22Rv1 (cell line): ENCODE measurements at regions not wholly inside any gene's neighbourhood (a gene's known extent, or its start where the extent isn't known, plus 50 kb on each side); places are given as distances from the start of the nearest gene placed in this dataset.
A peak's percentile ranks its signal among the peaks of the same experiment; 100 is the strongest.

Experiments used
- H3K27ac ChIP-seq: fragments of 450-650 bp; 2 replicates; pipeline ENCODE4 v1.5.1; 2017
- ZFX ChIP-seq: fragments of 450-650 bp; IDR thresholded peaks from 2 replicates; pipeline ENCODE4 v1.6.1; 2017; ENCODE audit warnings: antibody characterized with exemption, borderline replicate concordance
- TF ChIP-seq, protein P1 (sequence below): fragments of 450-650 bp; IDR thresholded peaks from 2 replicates; pipeline ENCODE4 v1.5.1; 2017; ENCODE audit warnings: mild to moderate bottlenecking

DNA sequence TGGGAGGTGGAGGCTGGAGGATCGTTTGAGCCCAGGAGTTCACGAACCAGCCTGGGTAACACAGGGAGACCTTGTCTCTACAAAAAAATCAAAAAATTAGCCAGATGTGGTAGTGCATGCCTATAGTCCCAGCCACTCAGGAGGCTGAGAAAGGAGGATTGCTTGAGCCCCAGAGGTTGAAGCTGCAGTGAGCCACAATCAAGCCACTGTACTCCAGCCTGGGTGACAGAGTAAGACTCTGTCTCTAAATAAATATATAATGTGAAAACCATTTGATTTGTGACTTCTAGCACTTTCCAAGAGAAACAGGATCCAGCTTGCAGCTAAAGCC lies 459.1 kb downstream of the SOX9 start:
- no peak for TF ChIP-seq ZFX
- TF ChIP-seq, protein P1, sequence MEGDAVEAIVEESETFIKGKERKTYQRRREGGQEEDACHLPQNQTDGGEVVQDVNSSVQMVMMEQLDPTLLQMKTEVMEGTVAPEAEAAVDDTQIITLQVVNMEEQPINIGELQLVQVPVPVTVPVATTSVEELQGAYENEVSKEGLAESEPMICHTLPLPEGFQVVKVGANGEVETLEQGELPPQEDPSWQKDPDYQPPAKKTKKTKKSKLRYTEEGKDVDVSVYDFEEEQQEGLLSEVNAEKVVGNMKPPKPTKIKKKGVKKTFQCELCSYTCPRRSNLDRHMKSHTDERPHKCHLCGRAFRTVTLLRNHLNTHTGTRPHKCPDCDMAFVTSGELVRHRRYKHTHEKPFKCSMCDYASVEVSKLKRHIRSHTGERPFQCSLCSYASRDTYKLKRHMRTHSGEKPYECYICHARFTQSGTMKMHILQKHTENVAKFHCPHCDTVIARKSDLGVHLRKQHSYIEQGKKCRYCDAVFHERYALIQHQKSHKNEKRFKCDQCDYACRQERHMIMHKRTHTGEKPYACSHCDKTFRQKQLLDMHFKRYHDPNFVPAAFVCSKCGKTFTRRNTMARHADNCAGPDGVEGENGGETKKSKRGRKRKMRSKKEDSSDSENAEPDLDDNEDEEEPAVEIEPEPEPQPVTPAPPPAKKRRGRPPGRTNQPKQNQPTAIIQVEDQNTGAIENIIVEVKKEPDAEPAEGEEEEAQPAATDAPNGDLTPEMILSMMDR = no peak
- H3K27ac ChIP-seq = peak overlapping the region; percentile 59

DNA sequence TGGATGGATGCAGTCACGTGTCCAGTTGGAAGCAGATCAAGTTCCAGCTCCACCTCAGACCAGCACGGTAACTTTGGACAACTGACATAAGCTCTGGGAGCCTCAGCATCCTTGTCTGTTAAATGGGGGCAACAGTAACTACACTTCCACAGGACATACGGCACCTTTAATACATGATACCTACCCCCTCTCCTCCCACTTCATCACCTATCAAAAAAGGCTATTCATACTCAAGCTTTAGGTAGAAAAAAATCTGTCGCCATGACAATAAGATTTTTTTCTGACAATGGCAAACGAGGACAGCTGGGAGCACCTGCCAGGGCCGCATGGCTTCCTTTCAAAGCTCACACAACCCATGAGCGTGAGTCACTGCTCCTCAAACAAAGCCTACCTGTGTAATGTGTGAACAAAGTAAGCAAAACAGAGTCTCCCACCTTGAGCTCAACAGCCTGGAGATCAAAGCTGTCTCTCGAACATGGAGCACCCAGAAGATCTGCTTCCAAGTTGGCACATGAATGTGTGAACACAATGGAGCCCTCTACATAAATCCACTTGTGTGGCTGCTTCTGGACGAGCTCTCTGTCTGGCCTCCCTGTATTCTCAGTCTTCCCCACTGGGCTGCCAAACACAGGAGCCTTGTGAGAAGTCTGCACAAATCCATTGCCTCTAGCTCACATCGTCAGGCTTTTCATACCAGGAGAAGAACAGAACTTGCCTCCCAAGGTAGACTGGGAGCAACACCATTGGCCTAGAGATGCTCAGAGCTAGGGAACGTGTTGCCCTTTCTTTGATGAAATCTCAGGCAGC lies 459.7 kb downstream of the SOX9 start:
- TF ChIP-seq ZFX = no peak
- TF ChIP-seq, protein P1 = no peak
- peak overlapping the region; percentile 59 for H3K27ac ChIP-seq

DNA sequence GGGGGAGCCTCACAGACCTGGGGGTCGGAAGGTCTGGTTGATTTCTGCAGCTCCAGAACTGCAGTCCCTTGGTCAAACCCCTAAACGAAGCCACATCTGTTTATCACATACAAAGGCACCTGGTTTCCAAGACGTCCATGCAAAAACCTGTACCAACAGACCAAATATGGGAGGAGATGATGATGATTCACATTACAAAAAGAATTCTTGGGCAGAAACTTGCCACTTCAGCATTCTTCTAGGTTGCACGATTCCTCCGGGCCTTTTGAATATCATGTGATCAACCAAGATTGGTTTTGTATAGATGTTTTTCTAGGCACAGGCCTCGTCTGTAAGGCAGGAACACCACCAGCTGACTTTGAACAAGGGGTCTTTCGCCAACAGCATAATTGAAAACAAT lies 466.3 kb downstream of the SOX9 start:
- TF ChIP-seq, protein P1 = no peak
- TF ChIP-seq ZFX = no peak

DNA sequence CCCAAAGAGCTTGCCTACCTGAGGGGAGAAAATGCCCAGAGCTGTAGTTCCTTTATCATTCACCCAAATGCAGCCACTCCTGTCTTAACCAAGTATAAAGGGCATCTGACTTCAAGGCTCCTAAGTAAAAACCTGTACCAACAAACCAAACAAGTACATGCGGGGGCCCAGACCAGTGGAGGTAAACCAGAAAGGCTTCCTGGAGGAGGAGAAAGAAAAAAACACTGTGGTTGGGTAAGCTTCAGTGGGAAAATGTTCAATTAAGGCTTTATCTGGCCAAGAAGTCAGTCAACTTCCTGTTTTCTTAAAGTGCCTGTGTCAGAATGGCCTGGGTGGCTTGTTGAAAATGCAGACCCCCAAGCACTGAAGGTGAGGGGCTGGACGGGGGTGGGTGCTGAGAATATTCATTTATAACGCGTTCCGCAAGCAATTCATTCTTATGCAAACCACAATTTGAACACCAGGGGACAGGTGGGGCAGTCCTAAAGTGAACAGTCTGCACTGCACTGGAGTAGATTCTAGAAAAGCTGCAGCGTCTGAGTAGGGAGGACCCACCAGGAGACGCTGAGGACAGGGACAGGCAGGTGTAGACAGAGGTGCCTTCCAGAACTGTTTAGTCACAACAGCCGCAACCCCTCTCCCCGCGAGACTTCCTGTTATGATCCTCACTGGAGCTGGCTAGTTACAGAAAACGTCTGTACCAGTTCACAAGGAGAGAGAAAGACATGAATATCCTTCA lies 467.1 kb downstream of the SOX9 start:
- TF ChIP-seq ZFX = no peak
- TF ChIP-seq, protein P1 = no peak
- H3K27ac ChIP-seq = peak overlapping the region; percentile 70

More for the DNA sequence above, 466.3 kb downstream of the SOX9 start:
- peak overlapping the region; percentile 70 for H3K27ac ChIP-seq

DNA sequence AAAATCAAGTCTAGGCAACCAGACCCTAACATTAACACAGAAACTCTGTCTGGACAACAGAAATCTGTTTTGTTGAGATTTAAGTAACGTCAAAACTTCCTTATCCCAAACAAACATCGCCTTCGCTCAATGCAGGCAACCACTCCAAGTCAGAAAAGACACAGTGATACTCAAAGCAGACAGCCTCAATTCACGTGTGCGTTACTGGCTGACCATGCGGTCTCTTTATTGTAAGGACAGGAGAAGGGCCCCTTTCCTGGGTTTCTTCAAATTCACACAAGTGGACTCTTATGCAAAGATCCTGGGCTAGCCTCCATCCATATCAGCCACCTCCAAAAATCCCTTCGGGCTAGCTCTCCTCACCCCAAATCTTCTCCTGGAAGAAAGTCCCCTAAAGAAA lies 467.7 kb downstream of the SOX9 start:
- peak overlapping the region; percentile 70 for H3K27ac ChIP-seq
- TF ChIP-seq, protein P1 = no peak
- no peak for TF ChIP-seq ZFX

DNA sequence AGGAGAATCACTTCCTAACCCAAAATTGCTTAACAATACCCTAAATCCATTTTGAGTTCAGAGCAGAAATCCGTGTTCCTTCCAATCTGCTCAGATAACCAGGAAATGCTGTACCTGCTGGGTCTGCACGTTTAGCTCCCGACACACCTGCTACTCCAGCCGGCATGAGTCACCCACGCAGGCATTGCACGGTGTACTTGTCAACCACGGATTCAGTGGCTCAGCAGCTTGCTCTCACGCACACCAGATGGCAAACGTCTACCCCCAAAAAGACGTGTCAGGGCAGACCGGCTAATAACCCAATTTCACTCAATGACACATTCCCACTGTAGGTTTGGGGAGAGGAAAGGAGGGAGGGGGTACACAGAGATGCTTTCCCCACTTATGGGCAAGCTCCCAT lies 468.1 kb downstream of the SOX9 start:
- TF ChIP-seq, protein P1 = no peak
- no peak for TF ChIP-seq ZFX

DNA sequence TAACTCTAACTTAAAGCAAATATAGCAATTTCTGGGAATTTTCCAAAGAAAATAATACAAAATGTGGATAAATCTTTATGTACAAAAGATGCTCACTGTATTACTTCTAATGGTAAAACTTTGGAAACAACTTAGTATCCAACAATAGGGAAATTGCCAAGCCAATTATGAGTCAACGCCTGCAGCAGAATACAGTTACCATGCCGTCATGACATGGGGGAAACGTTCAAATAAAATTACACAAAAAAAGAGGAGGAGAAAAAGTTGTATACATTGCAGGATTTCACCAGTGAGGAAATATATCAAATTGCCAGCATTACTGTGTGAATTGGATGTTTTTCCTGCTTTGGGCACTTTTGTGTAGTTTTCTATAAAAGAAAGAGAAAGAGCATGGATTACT lies 469.6 kb downstream of the SOX9 start:
- H3K27ac ChIP-seq = peak overlapping the region; percentile 70

More for the DNA sequence above, 468.1 kb downstream of the SOX9 start:
- peak overlapping the region; percentile 70 for H3K27ac ChIP-seq

More for the DNA sequence above, 469.6 kb downstream of the SOX9 start:
- TF ChIP-seq ZFX = no peak
- TF ChIP-seq, protein P1 = no peak
